ENCODE measurements at regions not wholly inside any gene's neighbourhood (a gene's known extent, or its start where the extent isn't known, plus 50 kb on each side); places are given as distances from the start of the nearest gene placed in this dataset.
A peak's percentile ranks its signal among the peaks of the same experiment; 100 is the strongest.

DNA sequence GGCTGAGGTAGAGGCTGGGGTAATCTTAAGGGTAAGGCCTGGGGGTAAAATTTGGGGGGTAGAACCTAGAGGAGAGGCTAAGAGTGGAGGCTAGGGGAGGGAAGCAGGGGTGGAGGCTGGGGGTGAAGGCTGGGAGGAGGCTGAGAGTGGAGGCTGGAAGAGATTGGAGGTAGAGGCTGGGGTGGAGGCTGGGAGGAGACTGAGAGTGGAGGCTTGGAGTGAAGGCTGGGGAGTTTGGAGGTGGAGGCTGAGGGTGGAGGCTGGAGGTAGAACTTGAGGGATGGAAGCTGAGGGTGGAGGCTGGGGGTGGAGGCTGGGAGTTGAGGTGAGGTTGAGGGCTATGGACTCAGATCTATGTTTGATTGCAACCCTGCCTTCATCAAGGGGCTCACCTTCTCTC lies 333.6 kb downstream of the C16orf95 start:
- no peak for DNase-seq (ENCODE audit: low spot score)

DNA sequence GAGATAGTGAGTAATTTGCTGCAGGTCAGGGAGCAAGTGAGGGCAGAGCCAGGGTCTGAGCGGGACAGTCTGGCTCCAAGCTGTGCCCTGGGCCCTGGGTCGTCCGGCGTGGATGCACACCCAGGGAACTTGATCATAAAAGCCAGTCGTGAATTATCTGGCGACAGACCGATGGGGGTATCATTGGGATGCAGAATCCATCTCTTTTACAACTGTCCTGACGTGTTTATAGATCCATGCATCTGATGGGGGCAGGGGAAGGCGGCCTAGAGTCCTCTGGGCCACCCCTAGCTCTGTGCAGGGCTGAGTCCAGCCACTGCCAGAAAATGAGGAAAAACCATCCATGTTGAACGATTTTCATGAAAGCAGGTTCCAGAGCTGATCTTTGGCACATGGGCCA lies 332.8 kb downstream of the C16orf95 start:
- no peak for DNase-seq (ENCODE audit: low spot score)

DNA sequence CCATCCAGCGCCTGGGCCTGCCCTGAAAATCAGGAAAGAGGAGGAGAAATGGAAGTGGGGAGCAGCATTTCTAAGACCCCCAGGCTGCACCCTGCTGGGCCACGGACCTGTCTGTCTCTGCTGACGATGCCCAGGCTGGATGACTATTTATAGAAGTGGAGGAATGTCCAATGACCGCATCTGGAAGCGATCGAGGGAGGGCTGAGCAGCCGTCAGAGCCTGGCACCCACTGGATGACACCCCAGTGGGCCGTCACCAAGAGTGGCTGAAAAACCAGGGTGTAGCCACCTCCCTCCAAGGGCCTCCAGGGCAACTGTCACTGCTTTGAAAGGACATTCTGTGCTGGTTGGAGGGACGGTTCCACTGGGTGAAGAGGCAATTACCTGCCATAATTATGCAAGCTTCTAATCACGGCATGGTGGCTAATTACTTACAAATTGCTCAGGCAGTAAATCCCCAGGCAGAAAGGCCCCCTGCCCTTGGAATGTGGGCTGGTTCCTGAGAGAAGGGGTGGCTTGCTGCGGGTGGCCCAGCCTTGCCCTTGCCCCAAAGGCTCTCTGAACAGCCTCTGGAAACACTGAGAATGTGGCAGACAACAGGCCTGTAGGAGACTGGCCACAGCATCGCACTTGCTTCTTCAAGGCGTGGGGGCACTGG lies 332.1 kb downstream of the C16orf95 start:
- no peak for DNase-seq (ENCODE audit: low spot score)

DNA sequence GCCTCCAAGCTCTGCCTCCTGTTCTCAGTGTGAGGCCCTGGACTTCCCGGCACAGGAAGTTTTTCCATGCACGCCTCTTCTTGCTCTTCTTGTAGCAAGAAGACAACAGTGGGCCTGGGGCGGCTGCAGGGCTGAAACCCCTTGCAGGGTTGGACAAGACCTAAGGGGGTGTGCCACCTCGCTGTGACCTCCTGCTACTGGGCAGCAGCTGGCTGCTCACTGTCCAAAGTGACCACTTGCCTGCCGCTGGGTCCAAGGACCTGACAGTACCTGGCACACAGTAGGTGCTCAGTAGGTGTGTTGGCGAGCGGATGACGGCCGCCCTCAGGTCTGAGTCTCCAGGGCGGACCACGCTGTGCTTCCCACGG lies 331.6 kb downstream of the C16orf95 start:
- no peak for DNase-seq (ENCODE audit: low spot score)

DNA sequence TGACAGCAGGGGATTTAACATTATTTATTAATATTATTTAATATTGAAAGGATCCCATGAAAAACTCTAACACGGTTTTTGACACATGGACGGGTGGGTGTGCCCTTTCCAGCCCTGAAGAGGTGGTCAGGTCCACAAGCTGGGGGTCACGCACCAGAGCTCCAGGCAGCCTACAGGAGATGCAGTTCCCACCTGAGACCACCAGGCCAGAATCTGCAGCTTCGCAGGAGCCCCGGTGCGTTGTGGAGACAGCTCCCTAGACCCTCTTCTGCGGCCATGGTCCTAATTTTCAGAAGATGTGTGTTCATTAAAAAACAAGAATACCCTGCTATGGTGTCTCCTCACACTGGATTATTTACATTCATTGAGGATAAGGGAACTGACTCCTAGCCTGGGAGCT lies 331.1 kb downstream of the C16orf95 start:
- DNase-seq (ENCODE audit: low spot score), result no peak

DNA sequence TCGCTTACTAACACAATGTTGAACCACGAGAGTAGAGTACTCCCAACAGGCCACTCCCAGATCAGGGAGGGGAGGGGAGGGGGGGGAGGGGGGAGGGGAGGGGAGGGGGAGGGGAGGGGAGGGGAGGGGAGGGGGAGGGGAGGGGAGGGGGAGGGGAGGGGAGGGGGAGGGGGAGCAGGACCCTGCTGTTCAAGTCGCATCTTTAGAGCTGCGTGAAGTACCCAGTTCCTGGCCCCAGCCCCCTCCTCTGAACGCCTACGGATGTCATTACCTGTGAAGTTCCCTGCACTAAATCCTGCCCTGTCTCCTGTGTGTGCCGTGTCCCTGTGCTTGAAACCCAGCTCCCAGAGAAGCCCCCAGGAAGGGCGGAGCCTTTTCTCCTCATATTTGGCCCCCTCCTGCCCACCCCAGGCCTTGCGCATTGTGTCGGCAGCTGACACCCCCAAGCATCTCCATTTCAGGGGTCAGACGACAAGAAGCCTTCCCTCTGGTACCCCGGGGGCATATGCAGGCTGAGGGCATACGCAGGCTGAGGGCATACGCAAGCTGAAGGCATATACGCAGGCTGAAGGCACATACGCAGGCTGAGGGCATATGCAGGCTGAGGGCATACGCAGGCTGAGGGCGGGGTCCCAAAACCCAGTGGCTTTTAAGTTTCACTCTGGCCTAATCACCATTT lies 330.2 kb downstream of the C16orf95 start:
- DNase-seq (ENCODE audit: low spot score), result peak; percentile 17

DNA sequence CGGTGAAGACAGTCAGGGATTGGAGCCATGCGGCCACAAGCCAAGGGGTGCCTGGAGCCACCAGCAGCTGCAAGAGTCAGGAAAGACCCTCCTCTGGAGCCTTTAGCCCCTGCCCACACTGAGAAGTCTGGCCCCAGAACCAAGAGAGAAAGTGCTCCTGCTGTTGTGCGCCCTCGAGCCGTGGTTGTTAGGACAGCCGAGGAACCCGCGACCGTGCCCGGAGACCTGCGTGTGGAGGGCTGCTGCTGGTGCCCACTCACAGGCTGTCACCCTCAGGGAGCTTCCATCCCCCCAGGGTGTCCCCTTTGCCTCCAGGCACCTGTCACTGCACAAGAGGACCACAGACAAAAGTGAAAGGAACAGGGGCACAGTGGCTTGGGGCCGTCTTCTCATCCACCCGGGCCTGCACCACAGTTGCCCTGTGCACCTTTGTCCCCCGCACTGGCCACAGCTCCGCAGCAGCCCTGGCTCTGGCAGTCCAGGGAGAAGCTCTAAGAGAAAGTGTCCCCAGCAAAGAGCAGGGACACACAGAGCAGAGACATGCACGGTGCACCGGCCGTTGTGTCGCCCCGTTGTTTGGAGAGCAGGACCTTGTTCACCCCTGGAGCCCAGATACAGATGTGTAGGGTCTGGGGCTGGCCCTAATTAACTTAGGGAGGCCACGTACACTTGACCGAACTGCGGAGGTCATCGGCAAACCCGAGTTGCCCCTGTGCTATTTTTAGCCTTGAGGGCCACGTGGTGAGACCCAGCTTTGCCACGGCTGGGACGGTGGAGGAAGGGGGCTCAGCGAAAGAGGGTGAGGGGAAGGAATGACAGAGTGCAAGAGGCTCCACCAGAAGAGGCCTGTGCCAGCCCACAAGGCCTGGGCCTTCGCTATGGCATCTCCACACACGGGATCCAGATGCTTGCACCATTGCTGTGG lies 329.2 kb downstream of the C16orf95 start:
- DNase-seq (ENCODE audit: low spot score), result no peak

DNA sequence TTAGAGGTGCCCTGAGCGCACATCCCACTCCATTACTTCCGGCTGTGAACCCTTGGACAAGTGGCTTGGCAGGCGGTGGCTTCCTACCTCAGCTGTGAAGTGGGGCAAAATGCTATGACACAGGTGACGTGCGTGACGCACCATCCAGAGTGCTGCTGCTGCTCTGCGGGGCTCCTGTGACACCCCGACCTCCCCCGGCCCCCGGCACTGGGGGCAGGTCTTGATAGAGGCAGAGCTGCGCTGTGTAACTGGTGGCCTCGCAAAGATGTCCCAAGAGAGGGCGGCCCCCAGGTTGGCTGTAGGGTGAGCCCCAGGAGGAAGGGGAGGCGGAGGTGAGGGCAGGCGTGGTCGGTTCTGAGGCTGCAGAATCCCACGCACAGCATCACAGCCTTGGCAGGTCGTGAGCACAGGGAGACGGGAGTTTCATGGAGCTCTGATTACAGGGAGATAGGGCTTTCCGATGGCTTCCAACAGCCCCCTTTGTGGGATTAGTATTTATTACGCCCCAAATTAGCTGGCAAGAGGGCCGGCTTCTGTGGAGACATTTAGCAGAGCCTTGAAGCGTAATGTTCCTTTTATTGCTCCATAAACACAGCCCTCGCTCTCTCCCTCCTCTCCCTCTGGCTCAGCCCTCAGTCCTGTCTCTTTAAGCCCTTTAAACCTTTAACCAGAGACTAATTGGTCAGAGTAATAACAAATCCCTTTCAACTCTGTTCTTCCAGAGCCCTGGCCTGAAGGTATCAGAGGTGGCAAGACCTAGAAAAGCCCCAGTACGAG lies 328.1 kb downstream of the C16orf95 start:
- DNase-seq (ENCODE audit: low spot score), result no peak

DNA sequence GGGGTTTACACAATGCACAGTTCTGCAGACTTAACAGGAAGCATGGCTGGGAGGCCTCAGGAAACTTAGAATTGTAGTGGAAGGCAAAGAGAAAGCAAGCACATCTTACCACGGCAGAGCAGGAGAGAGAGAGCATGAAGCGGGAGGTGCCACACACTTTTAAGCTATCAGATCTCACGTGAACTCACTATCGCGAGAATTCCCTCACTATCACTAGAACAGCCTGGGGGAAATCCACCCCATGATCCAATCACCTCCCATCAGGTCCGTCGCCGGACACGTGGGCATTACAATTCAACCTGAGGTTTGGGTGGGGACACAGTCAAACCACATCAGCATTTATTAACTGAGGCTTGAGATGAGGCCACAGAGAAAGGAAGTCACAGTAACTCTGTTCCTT lies 326.7 kb downstream of the C16orf95 start:
- DNase-seq (ENCODE audit: low spot score), result peak; percentile 53

DNA sequence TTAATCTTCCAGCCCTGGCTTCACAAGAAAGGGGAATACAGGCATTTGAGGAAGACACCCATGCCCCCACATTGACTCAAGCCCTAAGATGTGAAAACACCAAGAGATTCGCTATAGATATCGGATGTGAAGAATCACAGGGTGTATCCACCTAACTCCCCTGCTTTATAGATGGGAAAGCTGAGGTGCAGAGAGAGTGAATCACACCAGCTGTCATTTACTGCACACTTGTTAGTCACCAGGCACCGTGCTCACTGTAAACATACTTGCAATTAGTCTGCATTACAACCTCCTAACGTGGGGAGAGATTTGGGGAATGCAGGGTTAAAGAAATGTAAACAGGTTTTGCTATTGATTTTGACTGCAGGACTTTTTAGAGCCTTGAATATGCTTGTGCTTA lies 325.5 kb downstream of the C16orf95 start:
- DNase-seq (ENCODE audit: low spot score), result no peak

DNA sequence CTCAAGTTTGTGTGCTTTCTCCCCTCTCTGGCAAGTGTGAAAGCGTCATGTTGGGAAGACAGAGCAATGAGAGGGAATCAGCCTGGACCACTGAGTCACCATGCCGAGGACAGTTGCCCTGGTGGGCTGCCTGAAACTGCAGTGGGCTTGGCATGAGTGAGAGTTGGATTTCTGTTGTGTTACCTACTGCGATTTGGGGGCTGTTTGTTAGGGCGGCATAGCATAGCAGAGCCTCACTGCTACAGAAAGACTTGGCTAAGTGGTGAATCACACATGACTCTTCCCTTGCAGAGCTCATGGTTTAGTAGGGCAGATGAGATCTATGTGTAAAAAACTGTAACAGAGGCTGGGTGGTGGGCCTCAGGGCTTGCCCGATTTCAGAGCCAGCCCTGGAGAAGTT lies 324.6 kb downstream of the C16orf95 start:
- no peak for DNase-seq (ENCODE audit: low spot score)

DNA sequence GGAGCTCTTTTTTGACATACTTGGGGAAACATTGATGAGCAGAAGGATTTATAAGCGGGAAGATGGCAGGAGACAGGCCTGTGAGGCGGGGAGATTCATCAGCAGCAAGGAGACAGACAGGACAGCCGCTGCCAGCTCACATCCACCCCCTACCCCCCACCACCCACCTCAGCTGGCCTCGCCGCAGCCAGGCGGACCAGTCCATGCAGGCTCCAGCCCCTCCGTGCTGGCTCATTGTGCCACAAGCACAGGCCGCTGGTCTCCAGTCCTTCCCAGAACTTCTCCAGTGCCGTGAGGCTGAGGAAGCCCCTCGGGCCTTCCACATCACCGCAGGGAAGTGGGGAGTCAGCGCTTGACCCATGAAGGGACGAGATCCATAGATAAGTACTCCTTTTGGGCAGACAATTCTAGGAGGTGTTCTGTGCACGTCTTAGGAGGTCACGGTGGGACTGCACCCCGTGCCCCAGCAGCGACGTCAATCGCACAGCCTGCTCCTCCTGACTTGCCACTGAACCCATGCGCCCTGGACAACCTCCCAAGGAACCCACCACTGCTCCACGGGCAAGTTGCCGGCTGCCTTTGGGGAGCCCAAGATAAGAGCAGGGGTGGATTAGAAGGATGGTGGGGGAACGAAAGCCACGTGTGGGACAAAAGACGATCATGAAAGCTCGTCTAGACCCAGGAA lies 323.6 kb downstream of the C16orf95 start:
- DNase-seq (ENCODE audit: low spot score), result no peak

DNA sequence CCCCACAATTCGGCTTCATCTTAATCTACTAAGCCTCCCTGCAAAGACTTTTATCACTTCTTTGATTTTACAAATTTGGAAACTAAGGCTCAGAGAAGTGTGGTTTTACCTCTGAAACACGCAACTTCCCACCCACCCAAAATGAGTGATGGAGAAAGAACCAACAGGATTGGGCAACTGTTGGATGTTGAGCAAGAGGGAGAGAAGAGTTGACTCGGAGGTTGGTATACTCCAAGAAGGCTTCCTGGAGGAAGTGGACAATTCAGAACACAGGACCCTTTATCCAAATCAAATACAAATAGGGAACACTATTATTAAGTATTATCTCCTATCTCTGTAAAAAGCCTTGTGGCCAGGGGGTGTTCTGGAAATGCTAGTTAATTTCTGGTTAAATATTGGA lies 323.0 kb downstream of the C16orf95 start:
- DNase-seq (ENCODE audit: low spot score), result no peak

DNA sequence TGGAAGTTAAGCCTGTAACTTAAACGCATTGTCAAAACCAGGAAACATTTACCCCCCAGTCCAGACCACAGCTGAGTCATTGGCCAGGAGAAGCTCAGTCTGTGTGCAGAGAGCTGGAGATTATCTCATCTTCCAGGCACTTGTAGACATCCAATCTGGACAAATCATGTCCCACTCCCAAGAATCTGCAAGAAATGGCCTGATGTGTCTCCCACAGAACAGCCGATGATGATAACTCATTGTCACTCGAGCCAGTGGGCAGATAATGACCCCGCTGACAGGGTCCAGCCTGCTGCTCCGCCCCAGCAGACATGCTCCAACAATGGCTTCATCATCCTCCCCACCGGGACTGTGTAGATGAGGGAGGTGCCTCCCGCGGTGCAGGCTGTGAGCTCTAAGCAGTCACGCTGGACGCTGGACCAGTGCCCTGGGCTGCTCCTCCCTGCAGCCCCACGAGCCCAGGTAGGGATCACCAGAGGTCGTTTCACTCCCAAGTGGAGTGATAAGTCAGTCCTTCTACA lies 322.5 kb downstream of the C16orf95 start:
- DNase-seq (ENCODE audit: low spot score), result no peak

DNA sequence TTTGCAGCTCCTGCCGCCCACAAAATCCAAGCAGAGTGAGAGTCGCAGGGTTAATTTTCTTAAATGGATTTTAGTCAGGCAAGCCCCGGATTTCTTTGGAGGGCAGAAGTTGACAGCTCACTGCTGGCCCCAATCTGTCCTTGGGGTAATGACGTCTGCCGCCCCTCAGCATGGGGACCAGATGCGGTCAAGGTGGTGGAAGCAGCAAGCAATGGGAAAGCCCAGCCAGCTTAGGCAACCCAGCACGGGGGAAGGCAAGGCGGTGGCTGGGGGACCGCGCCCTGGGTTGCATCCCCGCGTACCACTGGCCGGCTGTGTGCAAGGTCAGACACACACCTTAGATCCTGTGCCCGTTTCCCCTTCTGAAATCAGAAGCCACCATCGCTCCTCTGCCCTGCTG lies 321.7 kb downstream of the C16orf95 start:
- DNase-seq (ENCODE audit: low spot score), result no peak

DNA sequence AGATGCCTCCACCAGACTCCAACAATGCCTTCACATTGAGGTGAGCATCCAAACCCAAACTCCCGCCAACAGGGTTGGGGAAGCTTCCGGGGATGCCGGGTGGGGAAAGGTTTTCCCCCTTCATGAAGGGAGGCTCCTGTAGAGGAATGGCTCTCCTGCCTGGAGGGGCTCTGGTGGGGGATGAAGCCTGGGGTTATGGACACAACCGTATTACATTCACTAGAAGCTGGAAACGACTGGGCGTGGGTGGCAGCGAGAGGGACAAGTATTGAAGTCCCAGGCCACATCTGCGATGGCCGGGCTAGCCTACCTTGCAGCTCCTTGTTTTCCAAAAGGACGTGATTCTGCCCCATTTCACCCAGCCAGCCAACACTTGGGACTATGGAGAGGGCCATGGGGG lies 321.1 kb downstream of the C16orf95 start:
- DNase-seq (ENCODE audit: low spot score), result no peak

DNA sequence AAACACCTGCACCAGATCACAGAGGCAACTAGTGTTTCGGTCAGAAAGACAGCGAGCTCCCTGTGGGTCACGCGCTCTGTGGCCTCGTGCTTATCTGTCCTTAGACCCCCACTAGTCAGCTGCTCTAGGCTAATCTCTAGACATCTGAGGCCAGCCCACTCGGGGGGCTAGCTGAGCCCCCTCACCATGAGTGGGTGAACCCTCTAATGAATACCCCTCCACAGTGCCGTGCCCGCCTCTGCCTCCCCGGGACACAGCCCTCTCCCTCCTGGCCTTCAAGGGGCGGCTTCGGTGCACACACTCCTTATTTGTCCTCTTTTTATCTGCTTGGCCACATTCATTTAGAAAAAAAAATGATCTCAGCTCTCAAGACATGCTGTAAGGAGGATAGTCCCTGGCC lies 320.1 kb downstream of the C16orf95 start:
- no peak for DNase-seq (ENCODE audit: low spot score)

DNA sequence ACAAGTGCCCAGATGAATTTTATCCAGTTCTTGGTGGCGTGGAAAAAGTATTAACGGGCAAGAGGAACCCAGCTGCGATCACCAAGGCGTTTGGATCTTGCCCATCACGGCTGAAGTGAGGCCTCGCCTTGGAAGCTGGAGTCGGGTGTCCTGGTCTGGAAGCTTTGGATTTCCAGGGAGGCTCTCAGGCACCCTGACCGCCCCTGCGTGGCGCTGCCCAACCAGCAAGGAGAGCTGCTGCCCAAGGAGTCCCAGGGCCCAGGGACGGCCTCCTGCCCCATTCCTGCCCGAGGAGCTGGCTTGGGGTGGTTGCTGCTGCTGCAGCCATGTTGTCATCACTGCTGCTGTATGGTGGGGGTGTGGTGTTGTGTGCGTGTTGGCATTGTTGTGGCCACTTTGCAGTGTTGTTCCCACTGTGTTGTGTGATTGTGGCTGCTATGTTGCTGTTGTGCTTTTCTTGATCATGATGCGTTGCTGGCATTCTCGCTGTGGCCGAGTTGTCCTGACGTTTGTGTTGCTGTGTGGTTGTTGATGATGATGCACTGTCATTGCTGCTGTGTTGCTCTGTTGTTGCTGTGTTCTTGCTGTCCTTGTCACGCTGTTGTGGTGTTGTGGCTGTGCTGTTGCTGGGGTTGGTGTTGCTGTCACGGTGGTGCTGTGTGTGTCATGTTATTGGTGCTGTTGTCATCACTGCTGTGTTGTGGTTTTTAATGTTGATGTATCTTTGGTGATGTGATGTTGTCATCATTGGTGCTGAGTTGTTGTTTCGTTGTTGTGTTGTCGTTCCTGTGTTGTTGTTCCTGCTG lies 318.8 kb downstream of the C16orf95 start:
- DNase-seq (ENCODE audit: low spot score), result no peak

DNA sequence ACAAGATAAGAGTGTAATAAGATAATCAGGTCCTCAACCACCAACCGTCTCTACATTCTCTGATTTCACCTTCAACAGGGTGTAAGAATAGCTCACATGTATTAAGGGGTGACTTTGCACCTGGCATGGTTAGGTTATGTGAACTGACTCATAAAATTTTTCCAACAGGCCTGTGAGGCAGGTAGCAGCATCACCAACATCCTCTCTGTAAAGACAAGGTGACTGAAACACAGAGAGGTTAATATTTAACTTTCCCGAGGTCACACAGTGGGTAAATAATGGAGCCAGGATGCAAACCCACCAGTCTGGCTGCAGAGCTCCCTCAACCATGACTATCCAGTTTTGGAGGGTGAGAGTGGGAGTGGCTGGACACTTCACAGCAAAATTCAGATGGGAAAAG lies 317.2 kb downstream of the C16orf95 start:
- no peak for DNase-seq (ENCODE audit: low spot score)

DNA sequence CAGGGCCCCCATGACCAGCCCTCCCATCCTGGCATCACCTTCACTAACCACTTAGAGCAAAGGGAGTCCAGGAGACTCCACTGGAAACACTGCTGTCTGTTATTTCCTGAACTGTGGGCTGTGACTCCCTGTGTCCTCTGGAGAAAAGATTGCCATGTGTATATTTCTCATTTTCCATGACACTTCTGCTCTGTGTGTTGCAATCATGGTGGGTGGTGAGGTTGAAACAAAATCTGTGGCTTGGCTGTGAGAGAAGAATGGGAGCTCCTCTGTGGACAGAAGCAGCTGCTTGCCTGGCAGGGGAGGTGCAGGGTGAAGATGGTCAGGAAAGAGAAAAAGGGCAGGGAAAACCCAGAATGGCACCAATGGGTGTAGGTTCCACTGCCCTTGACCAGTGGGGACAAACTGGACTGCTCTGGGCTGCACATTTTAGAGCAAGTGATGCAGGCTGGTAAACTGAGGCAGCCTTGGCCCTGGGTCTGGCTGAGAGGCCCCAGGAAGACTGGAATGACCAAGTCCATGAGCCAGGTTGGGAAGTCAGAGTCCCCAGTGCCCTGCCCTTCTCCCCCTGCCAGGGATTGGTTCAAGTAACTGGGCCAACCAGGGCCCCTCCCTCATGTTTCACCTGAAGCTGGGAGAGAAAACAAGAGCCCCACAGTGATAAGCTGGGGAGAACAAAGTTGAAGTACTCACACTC lies 314.3 kb downstream of the C16orf95 start:
- no peak for DNase-seq (ENCODE audit: low spot score)
